Transverse colon (tissue), 4 donors: ENCODE measurements at regions not wholly inside any gene's neighbourhood (a gene's known extent, or its start where the extent isn't known, plus 50 kb on each side); places are given as distances from the start of the nearest gene placed in this dataset.

Experiments used
- DNase-seq: peaks from one replicate; pipeline ENCODE4 v3.0.0-alpha.2; 2019
- H3K27ac ChIP-seq, 4 donors: fragments of 200-600 bp; sonication (generic); 2 replicates each; pipeline ENCODE4 v1.5.1; 2016 to 2018; ENCODE audit warnings: inconsistent platforms in 4 of 4
- H3K27me3 ChIP-seq: fragments of 200-600 bp; sonication (generic); 2 replicates; pipeline ENCODE4 v1.5.1; 2017; ENCODE audit warnings: inconsistent platforms
- H3K36me3 ChIP-seq, 4 donors: fragments of 200-600 bp; sonication (generic); 2 replicates each; pipeline ENCODE4 v1.5.1; 2017 to 2019; ENCODE audit warnings: inconsistent platforms in 4 of 4
- H3K4me1 ChIP-seq, 4 donors: fragments of 200-600 bp; sonication (generic); 2 replicates each; pipeline ENCODE4 v1.5.1; 2017 to 2020; ENCODE audit warnings: inconsistent platforms in 4 of 4
- H3K4me3 ChIP-seq, 4 donors: fragments of 200-600 bp; sonication (generic); 1 replicate in 1 of 4; 2 replicates in 3 of 4; pipeline versions ENCODE4 v1.5.1 to v1.6.1; 2017 to 2019; ENCODE audit warnings: inconsistent platforms in 4 of 4
- H3K9me3 ChIP-seq, 2 donors: fragments of 200-600 bp; sonication (generic); 2 replicates each; pipeline ENCODE4 v1.5.1; 2017 to 2019; ENCODE audit warnings: inconsistent platforms in 2 of 2
- EP300 ChIP-seq: sonication (generic); formaldehyde crosslinking; IDR thresholded peaks from one replicate; pipeline ENCODE4 v1.6.1; 2017; ENCODE audit warnings: antibody characterized with exemption, low read depth
- POLR2A ChIP-seq: fragments of 450-650 bp; IDR thresholded peaks from one replicate; pipeline ENCODE4 v1.6.1; 2016; ENCODE audit warnings: antibody characterized with exemption, mild to moderate bottlenecking, moderate library complexity
- POLR2AphosphoS5 ChIP-seq, 3 donors: sonication (generic); formaldehyde crosslinking; IDR thresholded peaks; one replicate each; pipeline ENCODE4 v1.6.1; 2016; ENCODE audit warnings: antibody characterized with exemption in 3 of 3
- WGBS, 2 donors: methylation state at CpG; one replicate each; pipeline ENCODE4 v1.1.5; 2018; ENCODE audit warnings: low coverage in 1 of 2; 5-methylcytosine and 5-hydroxymethylcytosine counted together
- in situ Hi-C, 4 donors: fragments of 200-750 bp; cut with MboI; loops; one replicate each; pipeline versions ENCODE4 v1.15.0 to v1.15.1; 2017; ENCODE audit warnings: low sequenced_read_pairs in 3 of 4, low pct_ligation_motif_present in 1 of 4, low pct_unique_long_range_greater_than_20kb in 1 of 4
- intact Hi-C: fragments of 100-400 bp; cut with DNase I; formaldehyde crosslinking; loops from one replicate; pipeline ENCODE4 v1.15.1; 2023; ENCODE audit warnings: low total_unique reads
- TF ChIP-seq, protein P1 (sequence below), 5 experiments: fragments of 200-600 bp in 3 of 5; fragments of 450-650 bp in 2 of 5; sonication (generic) in 3 of 5; IDR thresholded peaks; 1 replicate in 2 of 5; 2 replicates in 3 of 5; pipeline ENCODE4 v1.5.1; 2016 to 2017; ENCODE audit warnings: antibody characterized with exemption in 5 of 5, inconsistent platforms in 3 of 5, mild to moderate bottlenecking in 2 of 5, moderate library complexity in 1 of 5

DNA sequence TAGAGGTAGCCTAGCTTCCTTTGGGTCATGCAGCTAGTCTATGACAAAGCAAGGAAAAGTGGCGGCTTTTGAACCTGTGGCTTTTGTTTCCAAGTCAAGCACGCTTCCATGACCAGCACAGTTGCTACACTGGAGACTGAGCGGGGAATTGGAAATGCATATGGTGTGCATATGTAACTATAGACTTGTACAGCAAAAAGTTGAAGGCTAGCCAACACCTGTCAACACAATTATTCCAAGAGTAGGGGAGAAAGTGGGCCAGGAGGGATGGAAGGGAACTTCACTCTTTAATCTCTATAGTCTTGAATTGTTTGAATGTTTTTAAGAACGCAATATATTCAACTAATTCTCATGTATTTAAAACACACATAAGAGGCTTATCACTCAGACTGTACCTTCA is 218.5 kb upstream of the CADM1 start:
- in situ Hi-C loops: no loop called here
- intact Hi-C loops: no loop called here
- 89 to 100% methylated on average over 1 to 4 of the region's 4 CpGs for WGBS, 2 donors

DNA sequence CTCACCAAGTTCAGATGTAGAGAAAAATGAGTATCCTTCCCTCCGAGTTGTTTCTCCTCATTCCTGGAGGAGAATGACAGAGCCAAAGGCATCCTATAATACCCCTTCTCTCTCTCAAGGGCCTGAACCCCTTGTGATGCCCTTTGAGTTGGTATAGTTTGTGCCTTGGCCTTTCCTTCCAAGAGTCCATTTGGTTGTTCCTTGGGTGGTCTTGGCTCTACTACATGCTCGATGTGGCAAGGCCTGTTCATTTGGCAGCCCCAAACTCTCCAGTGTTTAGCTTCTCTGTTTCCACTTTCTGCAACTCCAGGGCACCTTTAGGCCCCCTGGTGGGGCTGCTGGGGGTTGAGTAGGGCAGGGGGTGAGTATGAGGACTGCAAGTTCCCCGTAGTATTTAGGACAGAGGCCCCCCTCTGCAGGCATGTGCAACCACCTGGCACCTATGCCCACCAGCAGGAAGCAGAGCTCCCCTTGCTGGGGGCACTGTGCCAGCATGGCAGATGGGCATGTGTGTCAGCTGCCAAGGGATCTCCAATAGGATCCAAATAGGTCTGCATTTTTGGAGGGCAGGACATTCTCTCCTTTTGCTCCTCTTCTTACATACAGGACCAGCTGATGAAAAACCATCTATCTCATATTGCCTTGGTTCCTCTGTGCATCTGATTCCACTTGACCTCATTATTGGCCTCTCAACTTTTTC is 217.2 kb upstream of the CADM1 start:
- in situ Hi-C loops: no loop called here
- no peak overlapping the region for H3K4me3 ChIP-seq
- no peaks in the 10 kb centered on the region for H3K9me3 ChIP-seq
- no peaks in the 10 kb centered on the region for H3K4me1 ChIP-seq
- WGBS, 2 donors: 40 to 77% methylated on average over 1 to 3 of the region's 3 CpGs
- H3K27me3 ChIP-seq: no peaks in the 10 kb centered on the region
- no peak for TF ChIP-seq POLR2A
- TF ChIP-seq, protein P1, sequence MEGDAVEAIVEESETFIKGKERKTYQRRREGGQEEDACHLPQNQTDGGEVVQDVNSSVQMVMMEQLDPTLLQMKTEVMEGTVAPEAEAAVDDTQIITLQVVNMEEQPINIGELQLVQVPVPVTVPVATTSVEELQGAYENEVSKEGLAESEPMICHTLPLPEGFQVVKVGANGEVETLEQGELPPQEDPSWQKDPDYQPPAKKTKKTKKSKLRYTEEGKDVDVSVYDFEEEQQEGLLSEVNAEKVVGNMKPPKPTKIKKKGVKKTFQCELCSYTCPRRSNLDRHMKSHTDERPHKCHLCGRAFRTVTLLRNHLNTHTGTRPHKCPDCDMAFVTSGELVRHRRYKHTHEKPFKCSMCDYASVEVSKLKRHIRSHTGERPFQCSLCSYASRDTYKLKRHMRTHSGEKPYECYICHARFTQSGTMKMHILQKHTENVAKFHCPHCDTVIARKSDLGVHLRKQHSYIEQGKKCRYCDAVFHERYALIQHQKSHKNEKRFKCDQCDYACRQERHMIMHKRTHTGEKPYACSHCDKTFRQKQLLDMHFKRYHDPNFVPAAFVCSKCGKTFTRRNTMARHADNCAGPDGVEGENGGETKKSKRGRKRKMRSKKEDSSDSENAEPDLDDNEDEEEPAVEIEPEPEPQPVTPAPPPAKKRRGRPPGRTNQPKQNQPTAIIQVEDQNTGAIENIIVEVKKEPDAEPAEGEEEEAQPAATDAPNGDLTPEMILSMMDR (IDR thresholded peaks at IDR 0.05): no peak
- H3K27ac ChIP-seq: no peak overlapping the region
- no peaks in the 10 kb centered on the region for H3K36me3 ChIP-seq
- intact Hi-C loops: no loop called here
- no peak for DNase-seq

More for the DNA sequence above, 218.5 kb upstream of the CADM1 start:
- DNase-seq: no peak
- H3K9me3 ChIP-seq: no peaks in the 10 kb centered on the region
- no peak overlapping the region for H3K4me3 ChIP-seq
- TF ChIP-seq, protein P1 (IDR thresholded peaks at IDR 0.05): no peak
- TF ChIP-seq POLR2A: no peak
- TF ChIP-seq EP300: no peak
- no peak for TF ChIP-seq POLR2AphosphoS5 (IDR thresholded peaks at IDR 0.05)
- no peaks in the 10 kb centered on the region for H3K36me3 ChIP-seq
- no peaks in the 10 kb centered on the region for H3K4me1 ChIP-seq
- no peaks in the 10 kb centered on the region for H3K27me3 ChIP-seq
- H3K27ac ChIP-seq: no peak overlapping the region

DNA sequence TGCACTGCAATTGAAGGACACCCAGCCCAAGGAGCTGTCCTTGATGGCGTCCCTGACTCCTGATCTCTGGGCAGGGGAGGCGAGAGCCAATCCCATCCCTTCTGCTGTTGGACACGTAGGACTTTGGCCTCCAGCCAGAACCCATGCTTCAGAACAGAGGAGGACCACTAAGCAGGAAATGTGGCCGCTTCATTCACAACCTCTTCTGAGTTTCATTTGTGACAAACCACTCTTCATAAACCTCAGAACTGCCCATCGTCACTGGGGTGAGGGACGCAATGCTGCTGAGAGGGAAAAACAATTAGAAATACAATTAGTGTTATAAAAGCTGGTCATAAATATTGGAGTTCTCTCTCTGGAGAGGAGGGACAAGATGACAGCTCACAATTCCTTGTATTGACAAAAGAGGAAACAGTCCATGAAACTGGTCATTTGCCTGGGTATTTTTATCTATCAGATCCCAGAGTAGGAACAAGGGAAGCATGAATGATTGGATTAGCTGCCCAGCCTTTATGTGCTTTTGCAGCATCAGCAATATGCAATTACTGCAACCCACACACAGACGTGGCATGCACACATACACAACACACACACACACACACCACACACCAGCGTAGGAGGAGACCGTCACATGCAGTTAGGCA is 216.5 kb upstream of the CADM1 start:
- intact Hi-C loops: no loop called here
- no peak for TF ChIP-seq POLR2A
- no peak for TF ChIP-seq POLR2AphosphoS5 (IDR thresholded peaks at IDR 0.05)
- TF ChIP-seq, protein P1 (IDR thresholded peaks at IDR 0.05): no peak
- WGBS, 2 donors: 67% methylated on average over 9 of the region's 9 CpGs; no CpG with 5 or more reads in 1 of the 2 donors

DNA sequence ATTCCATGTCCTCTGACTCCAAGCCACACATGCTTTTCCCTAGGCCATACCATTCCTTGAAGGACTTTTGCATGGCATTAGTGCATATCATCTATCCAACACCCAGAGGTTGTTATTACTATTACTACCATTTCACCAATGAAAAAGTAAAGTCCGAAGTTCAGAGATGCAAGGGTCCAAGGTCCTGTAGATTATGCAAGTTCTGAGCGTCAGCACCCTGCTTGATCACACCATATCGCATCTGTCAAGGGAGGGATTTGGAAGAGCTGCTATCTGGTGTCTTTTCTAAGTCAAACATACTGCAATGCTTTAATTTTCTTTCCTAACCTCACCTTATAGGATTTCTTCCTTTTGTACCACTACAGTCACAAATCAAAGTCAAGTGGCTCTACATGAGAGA is 214.7 kb upstream of the CADM1 start:
- H3K27ac ChIP-seq: no peak overlapping the region
- no peak for TF ChIP-seq POLR2A
- TF ChIP-seq POLR2AphosphoS5 (IDR thresholded peaks at IDR 0.05): no peak
- TF ChIP-seq EP300: no peak
- TF ChIP-seq, protein P1 (IDR thresholded peaks at IDR 0.05): no peak
- no peak overlapping the region for H3K4me3 ChIP-seq
- in situ Hi-C loops (no loop called here), intact Hi-C loops (no loop called here)
- H3K36me3 ChIP-seq: no peaks in the 10 kb centered on the region
- WGBS, 2 donors: 86 to 89% methylated on average over 3 of the region's 3 CpGs
- H3K27me3 ChIP-seq: no peaks in the 10 kb centered on the region
- DNase-seq: no peak
- no peaks in the 10 kb centered on the region for H3K4me1 ChIP-seq
- H3K9me3 ChIP-seq: no peaks in the 10 kb centered on the region

More for the DNA sequence above, 216.5 kb upstream of the CADM1 start:
- H3K4me1 ChIP-seq: no peaks in the 10 kb centered on the region
- no peak overlapping the region for H3K27ac ChIP-seq
- no peak for DNase-seq
- H3K36me3 ChIP-seq: no peaks in the 10 kb centered on the region
- H3K4me3 ChIP-seq: no peak overlapping the region
- no peaks in the 10 kb centered on the region for H3K27me3 ChIP-seq
- in situ Hi-C loops: no loop called here
- H3K9me3 ChIP-seq: no peaks in the 10 kb centered on the region
